ENCODE measurements at regions not wholly inside any gene's neighbourhood (a gene's known extent, or its start where the extent isn't known, plus 50 kb on each side); places are given as distances from the start of the nearest gene placed in this dataset.

DNA sequence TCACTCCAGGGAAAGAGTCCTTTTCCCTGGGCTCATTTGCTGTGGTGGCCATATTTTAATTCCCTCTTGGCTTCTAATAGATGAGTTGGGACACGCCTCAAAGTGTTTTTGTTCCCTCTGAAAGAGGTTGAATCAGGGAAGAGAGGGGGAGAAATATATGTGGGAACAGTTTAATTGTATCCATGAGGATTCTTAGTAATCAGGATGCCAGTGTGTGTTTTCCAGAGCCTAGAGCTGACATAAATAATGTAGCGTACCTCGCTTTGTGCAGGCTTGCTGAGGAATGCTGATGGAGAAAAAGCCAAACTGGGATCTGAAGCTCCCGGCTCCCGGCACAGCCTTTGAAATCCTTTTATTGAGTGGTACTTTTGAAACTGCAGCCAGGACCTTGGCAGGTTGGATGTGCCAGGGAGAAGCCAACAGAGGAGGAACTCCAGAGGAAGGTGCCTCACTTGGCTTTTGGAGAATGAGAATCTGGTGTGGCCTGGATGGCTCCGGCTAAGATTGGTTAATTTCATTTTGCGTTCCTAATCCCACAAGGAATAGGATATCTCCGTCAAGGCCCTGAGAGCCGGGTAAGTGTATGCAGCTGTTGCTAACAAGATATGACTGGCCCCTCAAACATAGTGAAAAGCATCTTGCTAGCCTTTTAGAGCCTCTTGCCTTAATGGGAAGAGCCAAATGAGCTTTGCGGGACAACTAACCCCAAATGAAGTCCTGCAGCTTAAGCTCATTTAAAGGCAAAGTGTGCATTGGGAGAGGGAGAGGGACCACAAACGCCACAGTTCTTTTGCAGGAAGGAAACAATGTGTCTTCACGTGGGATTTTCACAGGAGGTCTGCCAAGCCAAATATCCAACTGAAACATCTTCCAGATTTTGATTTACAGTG, 471.1 kb upstream of the WWC1 start:
- DNase-seq (ENCODE audit: low read depth): no peak
- no peak overlapping the region for H3K4me3 ChIP-seq (ENCODE audit: low read depth, low read length)

DNA sequence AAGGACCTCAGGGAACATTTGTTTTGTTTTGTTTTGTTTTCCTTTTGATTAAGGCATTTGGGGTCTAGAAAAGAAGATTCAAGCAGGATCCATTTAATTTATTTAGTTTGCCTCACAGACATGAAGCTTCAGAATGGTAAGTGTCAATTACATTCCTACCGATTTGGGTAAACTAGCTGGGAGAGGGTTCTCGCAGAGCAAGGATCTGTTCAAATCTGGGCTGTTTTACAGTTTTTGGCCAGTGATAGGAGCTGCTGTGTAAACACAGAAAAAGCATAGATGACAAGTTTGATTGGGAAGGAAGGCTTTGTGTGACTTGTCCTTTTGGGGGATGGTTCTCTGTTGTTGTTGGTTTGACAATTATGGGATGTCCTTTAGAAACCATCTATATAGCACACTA, 470.3 kb upstream of the WWC1 start:
- DNase-seq (ENCODE audit: low read depth): no peak
- TF ChIP-seq, protein P1, sequence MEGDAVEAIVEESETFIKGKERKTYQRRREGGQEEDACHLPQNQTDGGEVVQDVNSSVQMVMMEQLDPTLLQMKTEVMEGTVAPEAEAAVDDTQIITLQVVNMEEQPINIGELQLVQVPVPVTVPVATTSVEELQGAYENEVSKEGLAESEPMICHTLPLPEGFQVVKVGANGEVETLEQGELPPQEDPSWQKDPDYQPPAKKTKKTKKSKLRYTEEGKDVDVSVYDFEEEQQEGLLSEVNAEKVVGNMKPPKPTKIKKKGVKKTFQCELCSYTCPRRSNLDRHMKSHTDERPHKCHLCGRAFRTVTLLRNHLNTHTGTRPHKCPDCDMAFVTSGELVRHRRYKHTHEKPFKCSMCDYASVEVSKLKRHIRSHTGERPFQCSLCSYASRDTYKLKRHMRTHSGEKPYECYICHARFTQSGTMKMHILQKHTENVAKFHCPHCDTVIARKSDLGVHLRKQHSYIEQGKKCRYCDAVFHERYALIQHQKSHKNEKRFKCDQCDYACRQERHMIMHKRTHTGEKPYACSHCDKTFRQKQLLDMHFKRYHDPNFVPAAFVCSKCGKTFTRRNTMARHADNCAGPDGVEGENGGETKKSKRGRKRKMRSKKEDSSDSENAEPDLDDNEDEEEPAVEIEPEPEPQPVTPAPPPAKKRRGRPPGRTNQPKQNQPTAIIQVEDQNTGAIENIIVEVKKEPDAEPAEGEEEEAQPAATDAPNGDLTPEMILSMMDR (IDR thresholded peaks at IDR 0.05; ENCODE audit: low read depth, low read length): no peak
- no peak for TF ChIP-seq MYC (IDR thresholded peaks at IDR 0.05; ENCODE audit: low read depth, low read length)
- TF ChIP-seq POLR2A (IDR thresholded peaks at IDR 0.05; ENCODE audit: extremely low read depth, insufficient read length): no peak
- TF ChIP-seq, protein P2, sequence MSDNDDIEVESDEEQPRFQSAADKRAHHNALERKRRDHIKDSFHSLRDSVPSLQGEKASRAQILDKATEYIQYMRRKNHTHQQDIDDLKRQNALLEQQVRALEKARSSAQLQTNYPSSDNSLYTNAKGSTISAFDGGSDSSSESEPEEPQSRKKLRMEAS (IDR thresholded peaks at IDR 0.05; ENCODE audit: low read depth, low read length): no peak
- H3K4me3 ChIP-seq (ENCODE audit: low read depth, low read length): no peak overlapping the region

More for the DNA sequence above, 471.1 kb upstream of the WWC1 start:
- TF ChIP-seq POLR2A (IDR thresholded peaks at IDR 0.05; ENCODE audit: extremely low read depth, insufficient read length) (no peak), MYC (IDR thresholded peaks at IDR 0.05; ENCODE audit: low read depth, low read length) (no peak)
- TF ChIP-seq, protein P1 (IDR thresholded peaks at IDR 0.05; ENCODE audit: low read depth, low read length): no peak
- TF ChIP-seq, protein P2 (IDR thresholded peaks at IDR 0.05; ENCODE audit: low read depth, low read length): no peak

DNA sequence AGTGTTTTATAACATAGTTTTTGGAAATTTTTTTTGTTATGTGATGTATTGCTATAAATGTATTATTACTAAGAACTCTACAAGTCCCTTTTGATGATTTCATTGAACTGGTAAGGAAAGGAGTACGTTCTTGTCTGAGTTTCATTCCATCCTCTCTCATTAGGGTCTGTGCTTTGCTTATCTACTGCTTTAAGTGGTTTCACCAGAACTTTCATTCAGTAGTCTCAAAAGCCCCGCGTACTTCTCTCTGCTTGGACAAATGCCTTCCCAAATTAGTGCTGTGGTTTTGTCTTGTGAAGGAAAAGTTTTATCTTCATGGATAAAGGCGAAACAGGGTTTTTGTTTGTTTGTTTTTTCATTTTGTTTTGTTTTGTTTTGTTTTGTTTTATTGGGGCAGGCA, 469.8 kb upstream of the WWC1 start:
- TF ChIP-seq POLR2A (IDR thresholded peaks at IDR 0.05; ENCODE audit: extremely low read depth, insufficient read length) (no peak), MYC (IDR thresholded peaks at IDR 0.05; ENCODE audit: low read depth, low read length) (no peak)
- TF ChIP-seq, protein P2 (IDR thresholded peaks at IDR 0.05; ENCODE audit: low read depth, low read length): no peak
- TF ChIP-seq, protein P1 (IDR thresholded peaks at IDR 0.05; ENCODE audit: low read depth, low read length): no peak
- H3K4me3 ChIP-seq (ENCODE audit: low read depth, low read length): no peak overlapping the region
- no peak for DNase-seq (ENCODE audit: low read depth)

DNA sequence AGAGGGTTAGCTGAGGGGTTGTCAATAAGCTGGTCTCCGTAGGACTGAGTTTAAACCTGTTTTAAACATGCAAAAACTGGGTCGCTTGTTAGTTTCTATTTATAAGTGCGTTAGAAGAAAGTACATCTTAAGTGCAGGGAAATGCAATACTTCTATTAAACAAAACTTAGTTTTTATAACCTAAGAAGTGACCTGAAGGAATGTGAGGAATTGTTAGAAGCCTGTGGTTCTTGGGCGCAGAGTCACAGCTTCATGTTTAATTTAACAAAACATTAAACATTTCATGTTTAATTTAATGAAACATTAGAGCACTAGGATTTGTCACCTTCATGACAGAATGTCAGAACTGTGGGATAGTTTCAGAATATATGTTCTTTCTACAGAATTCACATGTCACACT, 469.2 kb upstream of the WWC1 start:
- H3K4me3 ChIP-seq (ENCODE audit: low read depth, low read length): no peak overlapping the region
- TF ChIP-seq POLR2A (IDR thresholded peaks at IDR 0.05; ENCODE audit: extremely low read depth, insufficient read length) (no peak), MYC (IDR thresholded peaks at IDR 0.05; ENCODE audit: low read depth, low read length) (no peak)
- TF ChIP-seq, protein P2 (IDR thresholded peaks at IDR 0.05; ENCODE audit: low read depth, low read length): no peak
- TF ChIP-seq, protein P1 (IDR thresholded peaks at IDR 0.05; ENCODE audit: low read depth, low read length): no peak
- no peak for DNase-seq (ENCODE audit: low read depth)

DNA sequence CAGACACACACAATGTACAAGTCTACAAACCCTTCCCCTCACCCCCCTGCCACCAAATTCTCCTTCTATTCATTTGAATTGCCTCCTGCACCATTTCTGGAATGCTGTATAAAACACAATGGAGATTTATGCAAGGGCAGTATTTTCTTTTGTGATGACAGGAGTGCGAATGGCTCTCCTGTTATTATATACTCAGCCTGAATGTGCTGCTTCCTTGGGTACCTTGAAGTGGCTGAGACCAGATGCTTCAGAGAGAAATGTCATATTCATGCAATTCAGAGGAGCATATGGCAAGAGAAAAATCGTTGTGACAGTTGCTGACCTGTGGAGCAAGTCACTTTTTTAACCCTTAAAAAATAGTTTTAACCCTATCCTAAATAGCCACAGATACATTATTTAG, 468.0 kb upstream of the WWC1 start:
- H3K4me3 ChIP-seq (ENCODE audit: low read depth, low read length): no peak overlapping the region
- DNase-seq (ENCODE audit: low read depth): no peak
- TF ChIP-seq, protein P1 (IDR thresholded peaks at IDR 0.05; ENCODE audit: low read depth, low read length): no peak
- TF ChIP-seq MYC (IDR thresholded peaks at IDR 0.05; ENCODE audit: low read depth, low read length) (no peak), POLR2A (IDR thresholded peaks at IDR 0.05; ENCODE audit: extremely low read depth, insufficient read length) (no peak)
- TF ChIP-seq, protein P2 (IDR thresholded peaks at IDR 0.05; ENCODE audit: low read depth, low read length): no peak

All from NB4 (cell line).